Panc1 (cell line): ENCODE measurements at regions not wholly inside any gene's neighbourhood (a gene's known extent, or its start where the extent isn't known, plus 50 kb on each side); places are given as distances from the start of the nearest gene placed in this dataset.

Experiments
- CTCF ChIP-seq: fragments of 450-650 bp; IDR thresholded peaks from 2 replicates; pipeline ENCODE4 v1.5.1; 2017; ENCODE audit warnings: mild to moderate bottlenecking
- POLR2AphosphoS5 ChIP-seq: IDR thresholded peaks from 2 replicates; pipeline ENCODE4 v1.6.1; 2012; ENCODE audit warnings: mild to moderate bottlenecking, low read depth, low read length, moderate library complexity
- REST ChIP-seq, 2 experiments: IDR thresholded peaks; 2 replicates each; pipeline ENCODE4 v1.6.1; 2011 to 2012; ENCODE audit warnings: low read depth in 2 of 2, control low read depth in 1 of 2, low read length in 1 of 2, mild to moderate bottlenecking in 1 of 2, moderate library complexity in 1 of 2; ENCODE audit not compliant: insufficient read depth in 1 of 2
- SIN3A ChIP-seq: IDR thresholded peaks from 2 replicates; pipeline ENCODE4 v1.6.1; 2012; ENCODE audit warnings: low read depth, mild to moderate bottlenecking, low read length, moderate library complexity, borderline replicate concordance; ENCODE audit not compliant: insufficient read depth
- TCF7L2 ChIP-seq: IDR thresholded peaks from 2 replicates; pipeline ENCODE4 v1.6.1; 2011; ENCODE audit warnings: mild to moderate bottlenecking, low read depth, low read length, inconsistent platforms

- TF ChIP-seq CTCF (no peak), TCF7L2 (no peak), SIN3A (no peak), POLR2AphosphoS5 (no peak), REST (IDR thresholded peaks at IDR 0.05; ENCODE audit: insufficient read depth in 1 of 2, low read depth in 2 of 2, low read length in 1 of 2) (no peak)
Observed at GRCh38 chr20:58584051-58584824, 66.8 kb upstream of the STX16 start.
